SK-N-SH (cell line): ENCODE measurements at regions not wholly inside any gene's neighbourhood (a gene's known extent, or its start where the extent isn't known, plus 50 kb on each side); places are given as distances from the start of the nearest gene placed in this dataset.

Experiments used
- CTCF ChIA-PET: fragments of 300-600, 350-600 bp; formaldehyde crosslinking; extraction: SDS; loops from one replicate; lab custom pipeline; 2021; lab: Yijun Ruan, JAX
- POLR2A ChIA-PET: fragments of 350-600 bp; sonication (Branson Sonifier 250); formaldehyde crosslinking; extraction: SDS; loops from one replicate; lab custom pipeline; 2020; ENCODE audit warnings: antibody characterized with exemption, inconsistent platforms; lab: Yijun Ruan, JAX
- DNase-seq: peaks from one replicate; pipeline ENCODE4 v3.0.0; 2012
- H2AFZ ChIP-seq: fragments of 200-600 bp; sonication (generic); 2 replicates; pipeline ENCODE4 v1.8.1; 2016; ENCODE audit warnings: antibody characterized with exemption, mild to moderate bottlenecking, low read depth
- H3F3A ChIP-seq: fragments of 200-600 bp; sonication (generic); replicated peaks from 2 replicates; pipeline ENCODE3; 2016; ENCODE audit warnings: antibody characterized with exemption, mild to moderate bottlenecking; ENCODE audit not compliant: insufficient read depth
- H3K27ac ChIP-seq, 2 experiments: fragments of 200-500 bp in 1 of 2; fragments of 200-600 bp in 1 of 2; sonication (Bioruptor generic) in 1 of 2; sonication (generic), shearing (Covaris generic) in 1 of 2; 2 replicates each; pipeline versions ENCODE4 v1.5.1 to v1.6.1; 2014 to 2016; ENCODE audit warnings: low read depth in 2 of 2, inconsistent platforms in 1 of 2, low read length in 1 of 2, mild to moderate bottlenecking in 1 of 2, mixed read lengths in 1 of 2
- H3K27me3 ChIP-seq: fragments of 200-600 bp; sonication (generic), shearing (Covaris generic); 2 replicates; pipeline ENCODE4 v1.6.1; 2016; ENCODE audit warnings: mixed run types; ENCODE audit not compliant: insufficient read depth
- H3K36me3 ChIP-seq, 2 experiments: fragments of 200-500 bp in 1 of 2; fragments of 200-600 bp in 1 of 2; sonication (Bioruptor generic) in 1 of 2; sonication (generic) in 1 of 2; replicated peaks in 1 of 2; 2 replicates each; pipeline versions ENCODE3 to v1.5.1; 2014 to 2016; ENCODE audit warnings: low read length in 1 of 2, mild to moderate bottlenecking in 1 of 2; ENCODE audit not compliant: insufficient read depth in 2 of 2, control insufficient read depth in 1 of 2
- H3K4me1 ChIP-seq, 2 experiments: fragments of 200-500 bp in 1 of 2; fragments of 200-600 bp in 1 of 2; sonication (Bioruptor generic) in 1 of 2; sonication (generic), shearing (Covaris generic) in 1 of 2; 2 replicates each; pipeline versions ENCODE4 v1.5.1 to v1.6.1; 2014 to 2016; ENCODE audit warnings: low read depth in 1 of 2, low read length in 1 of 2, mixed run types in 1 of 2; ENCODE audit not compliant: insufficient read depth in 2 of 2, control insufficient read depth in 1 of 2
- H3K4me2 ChIP-seq: fragments of 200-600 bp; sonication (generic), shearing (Covaris generic); 2 replicates; pipeline ENCODE4 v1.6.1; 2017; ENCODE audit warnings: mixed run types
- H3K4me3 ChIP-seq, 2 experiments: fragments of 200-500 bp in 1 of 2; fragments of 200-600 bp in 1 of 2; sonication (Bioruptor generic) in 1 of 2; sonication (generic), shearing (Covaris generic) in 1 of 2; 2 replicates each; pipeline versions ENCODE4 v1.5.1 to v1.8.1; 2014 to 2016; ENCODE audit warnings: low read depth in 2 of 2, inconsistent platforms in 1 of 2, low read length in 1 of 2, mild to moderate bottlenecking in 1 of 2, mixed read lengths in 1 of 2, moderate library complexity in 1 of 2
- H3K79me2 ChIP-seq: fragments of 200-600 bp; sonication (generic); 2 replicates; pipeline ENCODE4 v1.8.1; 2017; ENCODE audit warnings: mild to moderate bottlenecking; ENCODE audit not compliant: insufficient read depth
- H3K9ac ChIP-seq: fragments of 200-600 bp; sonication (generic); 2 replicates; pipeline ENCODE4 v1.6.1; 2017; ENCODE audit warnings: mixed run types
- H3K9me2 ChIP-seq: fragments of 200-600 bp; sonication (generic); 2 replicates; pipeline ENCODE4 v1.6.1; 2017; ENCODE audit warnings: mixed run types
- H3K9me3 ChIP-seq: fragments of 200-600 bp; sonication (generic); 2 replicates; pipeline ENCODE4 v1.6.1; 2017; ENCODE audit warnings: mixed run types, mild to moderate bottlenecking, moderate library complexity
- H4K20me1 ChIP-seq: fragments of 200-600 bp; sonication (generic); 2 replicates; pipeline ENCODE4 v1.6.1; 2017; ENCODE audit warnings: mild to moderate bottlenecking, mixed run types; ENCODE audit not compliant: insufficient read depth
- CHD2 ChIP-seq: fragments of 150-350 bp; IDR thresholded peaks from 2 replicates; pipeline ENCODE4 v1.6.1; 2018; ENCODE audit warnings: low read length; ENCODE audit not compliant: partially characterized antibody
- EP300 ChIP-seq, 2 experiments: IDR thresholded peaks; 2 replicates each; pipeline versions ENCODE4 v1.4.0 to v1.6.1; 2012; ENCODE audit warnings: borderline replicate concordance in 1 of 2, low read depth in 1 of 2, low read length in 1 of 2
- EZH2phosphoT487 ChIP-seq: fragments of 200-600 bp; sonication (generic); IDR thresholded peaks from 2 replicates; pipeline ENCODE4 v1.6.1; 2017; ENCODE audit warnings: low read depth, mixed run types, mild to moderate bottlenecking, antibody characterized with exemption, moderate library complexity, borderline replicate concordance
- FOSL2 ChIP-seq: IDR thresholded peaks from 2 replicates; pipeline ENCODE4 v1.4.0; 2012; ENCODE audit warnings: low read depth, mild to moderate bottlenecking, moderate library complexity, borderline replicate concordance
- FOXM1 ChIP-seq: IDR thresholded peaks from 2 replicates; pipeline ENCODE4 v1.4.0; 2012; ENCODE audit warnings: low read depth, mild to moderate bottlenecking
- GABPA ChIP-seq: IDR thresholded peaks from 2 replicates; pipeline ENCODE4 v1.4.0; 2012; ENCODE audit warnings: low read depth, mild to moderate bottlenecking
- GATA2 ChIP-seq: sonication (generic); formaldehyde crosslinking; IDR thresholded peaks from 2 replicates; pipeline ENCODE4 v1.5.0; 2020; ENCODE audit warnings: mild to moderate bottlenecking, missing genetic modification reagents
- JUND ChIP-seq: IDR thresholded peaks from 2 replicates; pipeline ENCODE4 v1.4.0; 2012
- MEF2A ChIP-seq: IDR thresholded peaks from 2 replicates; pipeline ENCODE4 v1.4.0; 2012; ENCODE audit warnings: low read depth, borderline replicate concordance
- MXI1 ChIP-seq: IDR thresholded peaks from 2 replicates; pipeline ENCODE4 v1.6.1; 2012; ENCODE audit warnings: mild to moderate bottlenecking, low read depth, low read length, improper control_type of control experiment
- NFIC ChIP-seq: IDR thresholded peaks from 2 replicates; pipeline ENCODE4 v1.4.0; 2012; ENCODE audit warnings: borderline replicate concordance
- PBX3 ChIP-seq: IDR thresholded peaks from 2 replicates; pipeline ENCODE4; 2012
- RCOR1 ChIP-seq: fragments of 150-350 bp; IDR thresholded peaks from 2 replicates; pipeline ENCODE4 v1.6.1; 2017; ENCODE audit warnings: antibody characterized with exemption, low read length
- SIN3A ChIP-seq: IDR thresholded peaks from 2 replicates; pipeline ENCODE4 v1.6.1; 2012; ENCODE audit warnings: low read depth, mild to moderate bottlenecking, low read length, moderate library complexity, borderline replicate concordance
- SMC3 ChIP-seq: IDR thresholded peaks from 2 replicates; pipeline ENCODE4 v1.6.1; 2012; ENCODE audit warnings: low read depth, low read length, improper control_type of control experiment
- TAF1 ChIP-seq: IDR thresholded peaks from 2 replicates; pipeline ENCODE4 v1.6.1; 2012; ENCODE audit warnings: low read depth, mild to moderate bottlenecking, low read length, moderate library complexity, borderline replicate concordance
- TCF12 ChIP-seq: IDR thresholded peaks from 2 replicates; pipeline ENCODE4 v1.4.0; 2012
- YY1 ChIP-seq: IDR thresholded peaks from 2 replicates; pipeline ENCODE4 v1.4.0; 2012; ENCODE audit warnings: low read depth, mild to moderate bottlenecking
- WGBS: methylation state at CpG from one replicate; pipeline ENCODE4 v1.1.6; 2017; ENCODE audit warnings: low lambda C conversion rate; 5-methylcytosine and 5-hydroxymethylcytosine counted together
- TF ChIP-seq, protein P1 (sequence below): IDR thresholded peaks from 2 replicates; pipeline ENCODE4 v1.4.0; 2012; ENCODE audit warnings: low read depth, borderline replicate concordance
- TF ChIP-seq, protein P2 (sequence below): IDR thresholded peaks from 2 replicates; pipeline ENCODE4 v1.6.1; 2012; ENCODE audit warnings: mild to moderate bottlenecking, low read depth, low read length, moderate library complexity

- Histone ChIP-seq H3K9me3 (no peaks in the 10 kb centered on the region), H3K4me1 (no peaks in the 10 kb centered on the region; a peak in 1 of 4 replicates), H3K9ac (no peak overlapping the region), H3K27me3 (no peaks in the 10 kb centered on the region), H4K20me1 (no peaks in the 10 kb centered on the region), H3K4me3 (no peak overlapping the region), H3F3A (no peaks in the 10 kb centered on the region), H2AFZ (no peak overlapping the region), H3K4me2 (no peak overlapping the region), H3K79me2 (no peaks in the 10 kb centered on the region), H3K36me3 (no peaks in the 10 kb centered on the region), H3K27ac (peak overlapping the region in 1 of 2 experiments; percentile 53; a peak in 1 of 4 replicates), H3K9me2 (no peaks in the 10 kb centered on the region)
- POLR2A ChIA-PET, result no interaction called here
- no peak for DNase-seq
- CTCF ChIA-PET, result no interaction called here
- TF ChIP-seq EP300 (IDR thresholded peaks at IDR 0.05; ENCODE audit: borderline replicate concordance in 1 of 2, low read depth in 1 of 2, low read length in 1 of 2) (0 out of 4 replicates have a peak, but pooled peaks of 1 of the 2 experiments have one; percentile 16), TCF12 (peak; percentile 57; the same call in 1 of the 2 replicates), EZH2phosphoT487 (no peak), JUND (peak; percentile 26), MEF2A (no peak), PBX3 (peak; percentile 23; the same call in 1 of the 2 replicates)
- 7% methylated on average over 1 of the region's 1 CpG for WGBS
These were observed 77.1 kb upstream of the PABPC4L start for GRCh38 chr4:134278675-134279074.

DNA sequence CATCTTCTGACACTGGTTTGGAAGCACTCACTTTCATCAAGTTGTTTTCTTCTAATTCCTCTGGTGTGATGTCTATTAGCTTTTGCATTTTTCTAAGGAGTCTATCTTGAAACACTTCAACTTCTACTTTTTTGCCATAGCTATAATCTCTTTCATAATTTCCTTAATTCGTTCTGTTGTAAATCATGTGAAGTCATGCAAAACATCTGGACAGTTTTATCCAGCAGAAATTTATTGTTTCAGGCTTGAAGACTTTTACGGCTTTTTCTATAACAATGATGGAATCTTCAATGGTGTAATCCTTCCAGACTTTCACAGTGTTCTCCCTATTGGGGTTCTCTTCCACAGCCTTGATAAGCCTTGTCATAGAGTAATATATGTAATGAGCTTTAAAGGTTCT is 74.9 kb upstream of the PABPC4L start:
- POLR2A ChIA-PET, result no interaction called here
- H3K9me2 ChIP-seq, result no peaks in the 10 kb centered on the region
- no peaks in the 10 kb centered on the region for H3K79me2 ChIP-seq
- TF ChIP-seq YY1, result no peak
- no peak for TF ChIP-seq NFIC
- TF ChIP-seq MEF2A, result no peak
- TF ChIP-seq FOXM1, result no peak
- TF ChIP-seq SMC3, result no peak
- no peak for TF ChIP-seq FOSL2
- TF ChIP-seq RCOR1, result no peak
- TF ChIP-seq GABPA, result no peak
- TF ChIP-seq, protein P1, sequence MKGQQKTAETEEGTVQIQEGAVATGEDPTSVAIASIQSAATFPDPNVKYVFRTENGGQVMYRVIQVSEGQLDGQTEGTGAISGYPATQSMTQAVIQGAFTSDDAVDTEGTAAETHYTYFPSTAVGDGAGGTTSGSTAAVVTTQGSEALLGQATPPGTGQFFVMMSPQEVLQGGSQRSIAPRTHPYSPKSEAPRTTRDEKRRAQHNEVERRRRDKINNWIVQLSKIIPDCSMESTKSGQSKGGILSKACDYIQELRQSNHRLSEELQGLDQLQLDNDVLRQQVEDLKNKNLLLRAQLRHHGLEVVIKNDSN, result no peak
- no peak for TF ChIP-seq MXI1
- TF ChIP-seq TCF12, result no peak
- no peak for TF ChIP-seq GATA2
- no peak for TF ChIP-seq CHD2
- TF ChIP-seq JUND, result no peak
- no peak for TF ChIP-seq SIN3A
- TF ChIP-seq, protein P2, sequence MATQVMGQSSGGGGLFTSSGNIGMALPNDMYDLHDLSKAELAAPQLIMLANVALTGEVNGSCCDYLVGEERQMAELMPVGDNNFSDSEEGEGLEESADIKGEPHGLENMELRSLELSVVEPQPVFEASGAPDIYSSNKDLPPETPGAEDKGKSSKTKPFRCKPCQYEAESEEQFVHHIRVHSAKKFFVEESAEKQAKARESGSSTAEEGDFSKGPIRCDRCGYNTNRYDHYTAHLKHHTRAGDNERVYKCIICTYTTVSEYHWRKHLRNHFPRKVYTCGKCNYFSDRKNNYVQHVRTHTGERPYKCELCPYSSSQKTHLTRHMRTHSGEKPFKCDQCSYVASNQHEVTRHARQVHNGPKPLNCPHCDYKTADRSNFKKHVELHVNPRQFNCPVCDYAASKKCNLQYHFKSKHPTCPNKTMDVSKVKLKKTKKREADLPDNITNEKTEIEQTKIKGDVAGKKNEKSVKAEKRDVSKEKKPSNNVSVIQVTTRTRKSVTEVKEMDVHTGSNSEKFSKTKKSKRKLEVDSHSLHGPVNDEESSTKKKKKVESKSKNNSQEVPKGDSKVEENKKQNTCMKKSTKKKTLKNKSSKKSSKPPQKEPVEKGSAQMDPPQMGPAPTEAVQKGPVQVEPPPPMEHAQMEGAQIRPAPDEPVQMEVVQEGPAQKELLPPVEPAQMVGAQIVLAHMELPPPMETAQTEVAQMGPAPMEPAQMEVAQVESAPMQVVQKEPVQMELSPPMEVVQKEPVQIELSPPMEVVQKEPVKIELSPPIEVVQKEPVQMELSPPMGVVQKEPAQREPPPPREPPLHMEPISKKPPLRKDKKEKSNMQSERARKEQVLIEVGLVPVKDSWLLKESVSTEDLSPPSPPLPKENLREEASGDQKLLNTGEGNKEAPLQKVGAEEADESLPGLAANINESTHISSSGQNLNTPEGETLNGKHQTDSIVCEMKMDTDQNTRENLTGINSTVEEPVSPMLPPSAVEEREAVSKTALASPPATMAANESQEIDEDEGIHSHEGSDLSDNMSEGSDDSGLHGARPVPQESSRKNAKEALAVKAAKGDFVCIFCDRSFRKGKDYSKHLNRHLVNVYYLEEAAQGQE, result no peak
- no peak for TF ChIP-seq EP300 (IDR thresholded peaks at IDR 0.05; ENCODE audit: borderline replicate concordance in 1 of 2, low read depth in 1 of 2, low read length in 1 of 2)
- no peak for TF ChIP-seq TAF1
- 17% methylated on average over 2 of the region's 2 CpGs for WGBS
- no peaks in the 10 kb centered on the region; a peak in 1 of 4 replicates for H3K4me1 ChIP-seq
- CTCF ChIA-PET, result no interaction called here
- H3K4me3 ChIP-seq, result no peak overlapping the region
- no peaks in the 10 kb centered on the region for H3K9me3 ChIP-seq
- no peaks in the 10 kb centered on the region for H3K36me3 ChIP-seq
- no peaks in the 10 kb centered on the region for H3F3A ChIP-seq
- no peak overlapping the region for H3K4me2 ChIP-seq
- no peak overlapping the region for H3K9ac ChIP-seq
- no peak for DNase-seq
- no peaks in the 10 kb centered on the region for H3K27me3 ChIP-seq
- H2AFZ ChIP-seq, result no peak overlapping the region
- no peaks in the 10 kb centered on the region for H4K20me1 ChIP-seq
- no peak overlapping the region for H3K27ac ChIP-seq
